HG03565 (cell line): ENCODE measurements at regions not wholly inside any gene's neighbourhood (a gene's known extent, or its start where the extent isn't known, plus 50 kb on each side); places are given as distances from the start of the nearest gene placed in this dataset.
"Not testable (repeated sequence)": the region's sequence is repeated elsewhere in the genome, so short reads cannot be mapped to it uniquely, and the experiment has no call there.

Experiments used
- ATAC-seq: cut with Tn5 transposase; IDR thresholded peaks from one replicate; pipeline ENCODE4 v1.9.1; 2021; ENCODE audit warnings: mild to moderate bottlenecking, moderate library complexity; ENCODE audit not compliant: unreplicated experiment

DNA sequence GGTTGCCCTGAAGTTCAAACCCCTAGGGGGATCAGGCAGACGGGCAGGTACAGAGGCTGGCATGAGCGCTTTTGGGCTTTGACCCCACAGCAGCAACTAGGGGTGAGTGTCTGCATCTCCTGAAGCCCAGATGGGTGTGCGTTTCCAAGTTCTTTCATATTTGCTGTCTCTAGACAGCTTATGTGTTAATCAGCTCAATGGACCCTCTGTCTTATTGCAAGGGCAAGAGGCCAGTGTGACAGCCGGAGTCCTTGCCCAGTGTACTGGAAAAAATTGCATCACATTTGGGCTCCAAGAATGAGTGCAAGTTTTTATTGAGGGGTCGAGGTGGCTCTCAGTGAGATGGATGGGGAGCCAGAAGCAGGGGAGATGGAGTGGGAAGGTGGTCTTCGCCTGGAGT is 1863.7 kb upstream of the RAG2 start:
- ATAC-seq, result no peak

DNA sequence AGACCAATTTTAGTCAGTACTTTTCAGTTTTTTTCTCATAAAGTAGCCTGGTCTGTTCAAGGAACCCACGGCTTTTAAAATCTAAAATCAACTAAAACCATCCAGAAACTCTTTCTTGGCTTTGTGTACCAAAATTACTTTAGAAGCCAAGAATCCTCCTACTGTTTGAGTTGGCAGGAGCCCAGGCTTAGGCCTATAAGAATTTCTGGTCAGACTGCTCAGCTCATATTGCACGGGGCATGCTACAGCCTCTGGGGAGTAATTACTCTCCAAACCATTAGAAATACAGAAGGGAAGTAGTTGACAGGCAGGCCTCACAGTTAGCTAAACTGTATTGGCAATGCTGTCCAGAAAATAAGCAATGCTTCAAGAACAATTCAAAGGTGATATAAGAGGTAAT is 1862.9 kb upstream of the RAG2 start:
- no peak for ATAC-seq

GRCh38 chr11:38460429-38460828 is 1862.4 kb upstream of the RAG2 start:
- ATAC-seq, result no peak

- ATAC-seq, result no peak
These were observed 1858.3 kb upstream of the RAG2 start for GRCh38 chr11:38456371-38456770.

GRCh38 chr11:38448284-38448683 is 1850.2 kb upstream of the RAG2 start:
- ATAC-seq, result no peak

GRCh38 chr11:38446336-38446735 is 1848.3 kb upstream of the RAG2 start:
- no peak for ATAC-seq

GRCh38 chr11:38438091-38438490 is 1840.1 kb upstream of the RAG2 start:
- ATAC-seq, result no peak

GRCh38 chr11:38425578-38425977 is 1827.5 kb upstream of the RAG2 start:
- ATAC-seq, result no peak

DNA sequence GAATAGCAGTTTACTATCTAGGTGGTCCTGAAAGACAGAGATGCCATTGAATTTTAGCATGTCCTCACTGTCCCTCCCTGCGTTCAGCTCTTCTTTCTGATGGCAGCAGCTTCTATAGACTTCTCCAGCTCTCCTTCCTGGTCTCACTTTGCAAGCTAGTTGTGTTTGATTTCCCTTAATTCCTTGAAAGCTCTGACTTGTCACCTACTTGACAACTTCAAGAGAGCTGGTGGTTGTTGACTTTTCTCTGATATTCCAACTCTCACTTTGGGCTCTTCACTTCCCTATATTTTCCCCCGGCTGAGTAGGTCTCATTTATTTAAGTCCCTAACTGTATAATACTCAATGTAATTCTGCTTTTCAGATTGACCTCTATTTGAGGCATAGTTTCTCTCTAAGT is 1825.0 kb upstream of the RAG2 start:
- no peak for ATAC-seq

DNA sequence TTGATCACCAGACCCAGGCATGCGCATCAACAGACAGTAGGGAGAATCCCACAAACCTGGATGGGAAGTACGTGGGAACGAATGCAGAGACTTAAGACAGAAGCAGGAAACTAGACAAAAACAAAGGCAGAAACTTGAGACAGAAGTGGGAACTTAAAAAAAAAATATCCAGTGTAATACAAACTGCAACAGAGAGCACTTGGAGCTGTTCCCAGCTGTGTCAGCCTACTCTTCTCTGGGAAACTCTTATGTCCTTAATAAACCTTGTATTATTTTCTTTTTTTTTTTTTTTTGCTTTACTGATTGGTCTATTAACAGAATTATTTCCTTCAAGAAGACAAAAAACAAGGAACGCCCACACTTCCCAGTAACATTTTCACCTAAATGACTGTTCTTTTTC is 1818.1 kb upstream of the RAG2 start:
- ATAC-seq, result no peak

DNA sequence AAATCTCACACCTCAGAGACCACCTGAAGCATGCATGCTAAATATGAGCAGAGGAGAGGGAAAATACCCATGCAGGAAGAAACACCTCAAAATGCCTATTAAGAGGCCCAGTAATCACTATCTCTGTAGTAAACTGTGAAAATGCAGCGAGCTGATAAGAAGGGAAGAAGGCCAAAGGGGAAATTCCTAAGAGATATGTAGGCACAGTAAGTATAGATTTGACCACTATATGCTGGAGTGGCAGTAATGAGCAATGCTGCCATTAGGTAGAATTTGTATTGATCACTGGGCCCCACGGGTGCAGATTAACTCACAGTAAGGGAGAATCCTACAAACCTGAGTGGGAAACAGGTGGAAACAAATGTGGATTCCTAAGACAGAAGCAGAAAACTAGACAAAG is 1813.1 kb upstream of the RAG2 start:
- ATAC-seq, result no peak

- no peak for ATAC-seq
These were observed 1804.0 kb upstream of the RAG2 start for GRCh38 chr11:38402063-38402462.

- ATAC-seq, result no peak
These were observed 1794.1 kb upstream of the RAG2 start for GRCh38 chr11:38392176-38392575.

GRCh38 chr11:38384568-38384967 is 1786.5 kb upstream of the RAG2 start:
- ATAC-seq, result no peak

DNA sequence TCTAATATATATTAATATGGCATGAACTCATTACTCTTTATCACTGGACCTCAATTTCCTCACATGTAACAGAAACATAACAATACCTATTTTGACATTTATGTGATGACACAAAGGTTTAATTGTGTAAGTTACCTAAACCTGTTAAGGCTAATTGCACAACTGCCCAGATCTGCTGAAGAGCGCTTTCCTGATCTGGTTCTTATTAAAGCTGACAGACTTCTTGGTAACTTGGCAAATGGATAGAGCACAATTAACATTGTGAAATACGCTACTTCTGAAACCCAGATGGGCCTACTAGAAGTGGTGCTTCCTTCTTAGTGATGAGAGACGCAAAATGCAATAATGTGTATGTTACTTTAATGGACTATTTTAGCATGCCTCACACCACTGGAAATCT is 1767.2 kb upstream of the RAG2 start:
- no peak for ATAC-seq

DNA sequence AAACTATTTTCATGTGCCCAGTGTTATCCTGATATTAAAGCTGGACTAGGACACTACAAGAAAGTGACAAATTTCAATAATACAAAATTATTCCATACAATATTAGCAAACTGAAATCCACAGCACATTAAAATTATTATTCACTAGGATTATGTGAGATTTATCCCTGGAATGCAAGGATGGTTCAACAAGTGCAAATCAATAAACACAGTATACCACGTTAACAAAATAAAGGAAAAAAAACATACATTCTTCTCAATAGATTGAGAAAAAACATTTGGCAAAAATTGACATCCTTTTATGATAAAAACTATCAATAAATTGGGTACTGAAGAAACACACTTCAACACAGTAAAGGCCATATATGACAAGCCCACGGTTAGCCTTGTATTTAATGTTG is 1758.2 kb upstream of the RAG2 start:
- ATAC-seq, result no peak

- no peak for ATAC-seq
These were observed 1747.2 kb upstream of the RAG2 start for GRCh38 chr11:38345286-38345685.

DNA sequence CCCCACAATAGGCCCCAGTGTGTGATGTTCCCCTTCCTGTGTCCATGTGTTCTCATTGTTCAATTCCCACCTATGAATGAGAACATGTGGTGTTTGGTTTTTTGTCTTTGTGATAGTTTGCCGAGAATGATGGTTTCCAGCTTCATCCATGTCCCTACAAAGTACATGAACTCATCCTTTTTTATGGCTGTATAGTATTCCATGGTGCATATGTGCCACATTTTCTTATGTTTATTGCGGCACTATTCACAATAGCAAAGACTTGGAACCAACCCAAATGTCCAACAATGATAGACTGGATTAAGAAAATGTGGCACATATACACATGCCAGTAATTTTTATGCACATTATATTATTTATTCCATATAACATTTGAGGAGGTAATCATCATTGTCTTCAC is 1743.6 kb upstream of the RAG2 start:
- ATAC-seq, result not testable (repeated sequence)

DNA sequence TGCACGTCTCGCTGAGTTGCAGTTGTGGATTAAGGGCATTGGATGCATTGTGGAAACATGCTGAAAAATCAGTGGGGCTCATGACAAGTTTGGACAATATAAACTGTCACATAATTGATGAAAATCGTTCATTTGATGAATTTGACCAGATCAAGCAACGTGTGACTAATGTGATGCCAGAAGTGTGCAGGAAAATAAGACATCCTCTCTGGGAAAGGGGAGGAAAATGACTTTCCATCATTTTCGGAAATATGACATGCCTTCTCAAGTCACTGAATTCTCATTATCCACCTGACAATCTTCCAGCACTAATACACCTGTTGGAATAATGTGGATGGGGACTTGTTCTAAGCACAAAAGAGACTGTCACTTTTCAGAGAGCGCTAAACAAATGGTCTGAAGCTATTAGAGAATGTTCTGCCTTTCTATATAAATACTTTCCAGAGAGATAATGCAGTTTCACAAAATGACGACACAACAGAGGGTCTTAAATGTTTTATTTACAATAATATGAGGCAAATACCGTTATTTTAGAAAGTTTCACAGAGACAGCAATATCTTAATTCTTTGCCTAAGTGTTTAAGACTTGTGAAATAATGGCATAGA is 1741.9 kb upstream of the RAG2 start:
- no peak for ATAC-seq

GRCh38 chr11:38338022-38338421 is 1740.0 kb upstream of the RAG2 start:
- not testable (repeated sequence) for ATAC-seq

GRCh38 chr11:38332046-38332445 is 1734.0 kb upstream of the RAG2 start:
- ATAC-seq, result no peak

DNA sequence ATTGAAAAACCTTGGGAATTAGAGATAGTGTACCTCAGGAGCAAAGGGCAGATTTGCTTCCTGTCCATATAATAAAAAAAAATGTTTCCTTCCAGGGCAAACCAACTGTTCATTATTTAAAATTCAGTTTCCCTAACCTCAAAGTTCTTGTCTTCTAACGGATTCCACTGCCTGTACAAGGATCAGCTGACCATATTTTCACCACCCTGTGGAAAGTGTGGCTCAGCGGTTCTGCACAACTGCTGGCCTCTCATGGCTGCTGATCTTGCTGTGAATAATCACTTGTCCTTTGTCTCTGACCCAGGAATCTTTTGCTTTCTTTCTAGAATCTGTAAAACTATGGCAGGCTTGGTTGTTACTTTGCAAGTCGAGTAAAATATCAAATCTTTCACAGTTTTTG is 1732.5 kb upstream of the RAG2 start:
- ATAC-seq, result no peak

GRCh38 chr11:38323961-38324761 is 1726.1 kb upstream of the RAG2 start:
- no peak for ATAC-seq
